H1 (cell line): ENCODE measurements at regions not wholly inside any gene's neighbourhood (a gene's known extent, or its start where the extent isn't known, plus 50 kb on each side); places are given as distances from the start of the nearest gene placed in this dataset.

Source experiments
- ASH2L ChIP-seq: fragments of 200-600, 300-600 bp; sonication (generic); IDR thresholded peaks from one replicate; pipeline ENCODE4 v1.7.1; 2017; ENCODE audit warnings: low read length
- CTBP2 ChIP-seq: IDR thresholded peaks from 2 replicates; pipeline ENCODE4 v1.7.0; 2011; ENCODE audit warnings: borderline replicate concordance, mild to moderate bottlenecking, moderate library complexity, mixed read lengths, low read length; ENCODE audit not compliant: insufficient read depth, insufficient read length
- JUN ChIP-seq: IDR thresholded peaks from 2 replicates; pipeline ENCODE4 v1.6.1; 2011; ENCODE audit warnings: low read depth, mild to moderate bottlenecking, improper control_type of control experiment, low read length
- KDM4A ChIP-seq: IDR thresholded peaks from one replicate; pipeline ENCODE4 v1.7.1; 2012; ENCODE audit warnings: low read depth, mild to moderate bottlenecking, moderate library complexity, low read length, inconsistent platforms; ENCODE audit not compliant: severe bottlenecking
- KDM5A ChIP-seq: fragments of 200-600 bp; IDR thresholded peaks from 2 replicates; pipeline ENCODE4 v1.7.1; 2012; ENCODE audit warnings: mild to moderate bottlenecking, low read length, inconsistent platforms, mixed read lengths
- POLR2A ChIP-seq, 2 experiments: IDR thresholded peaks; 1 replicate in 1 of 2; 2 replicates in 1 of 2; pipeline ENCODE4 v1.6.1; 2011; ENCODE audit warnings: low read depth in 2 of 2, low read length in 2 of 2, mild to moderate bottlenecking in 2 of 2; ENCODE audit errors: control extremely low read depth in 1 of 2
- POLR2AphosphoS5 ChIP-seq: IDR thresholded peaks from 2 replicates; pipeline ENCODE4 v1.6.1; 2011; ENCODE audit warnings: low read depth, low read length
- RXRA ChIP-seq: IDR thresholded peaks from 2 replicates; pipeline ENCODE4 v1.6.1; 2011; ENCODE audit warnings: low read depth, mild to moderate bottlenecking, low read length, moderate library complexity; ENCODE audit not compliant: insufficient read depth
- SIX5 ChIP-seq: IDR thresholded peaks from 2 replicates; pipeline ENCODE4 v1.6.1; 2011; ENCODE audit warnings: mild to moderate bottlenecking, low read depth, low read length
- TAF1 ChIP-seq: IDR thresholded peaks from 2 replicates; pipeline ENCODE4 v1.6.1; 2011; ENCODE audit warnings: mild to moderate bottlenecking, low read depth, low read length
- TCF12 ChIP-seq: IDR thresholded peaks from 2 replicates; pipeline ENCODE4 v1.6.1; 2011; ENCODE audit warnings: low read depth, mild to moderate bottlenecking, low read length
- TF ChIP-seq, protein P1 (sequence below), 3 experiments: IDR thresholded peaks; 1 replicate in 2 of 3; 2 replicates in 1 of 3; pipeline versions ENCODE4 v1.5.1 to v1.6.1; 2011; ENCODE audit warnings: low read length in 3 of 3, mild to moderate bottlenecking in 3 of 3, inconsistent platforms in 2 of 3, low read depth in 1 of 3, moderate library complexity in 1 of 3; ENCODE audit not compliant: insufficient read depth in 1 of 3; ENCODE audit errors: control extremely low read depth in 1 of 3

DNA sequence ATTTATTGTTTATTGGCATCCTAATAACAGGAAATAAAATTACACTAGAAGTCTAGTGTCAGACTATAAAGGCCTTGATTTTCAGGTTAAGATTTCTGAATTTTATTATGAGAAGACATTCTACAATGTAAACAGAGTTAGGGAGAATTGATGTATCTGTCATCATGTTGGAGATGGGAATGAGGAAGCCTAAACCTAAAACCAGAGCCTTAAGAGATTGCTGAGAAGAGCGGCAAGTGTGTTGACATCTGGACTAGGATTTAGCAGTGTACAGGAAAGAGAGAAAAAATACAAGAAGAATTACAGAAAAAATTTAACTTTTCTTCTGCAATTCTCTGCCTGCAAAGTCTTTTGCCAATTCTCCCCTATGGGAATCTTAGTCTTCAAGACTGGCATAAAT is 525.5 kb downstream of the NR2F1-AS1 start:
- TF ChIP-seq, protein P1, sequence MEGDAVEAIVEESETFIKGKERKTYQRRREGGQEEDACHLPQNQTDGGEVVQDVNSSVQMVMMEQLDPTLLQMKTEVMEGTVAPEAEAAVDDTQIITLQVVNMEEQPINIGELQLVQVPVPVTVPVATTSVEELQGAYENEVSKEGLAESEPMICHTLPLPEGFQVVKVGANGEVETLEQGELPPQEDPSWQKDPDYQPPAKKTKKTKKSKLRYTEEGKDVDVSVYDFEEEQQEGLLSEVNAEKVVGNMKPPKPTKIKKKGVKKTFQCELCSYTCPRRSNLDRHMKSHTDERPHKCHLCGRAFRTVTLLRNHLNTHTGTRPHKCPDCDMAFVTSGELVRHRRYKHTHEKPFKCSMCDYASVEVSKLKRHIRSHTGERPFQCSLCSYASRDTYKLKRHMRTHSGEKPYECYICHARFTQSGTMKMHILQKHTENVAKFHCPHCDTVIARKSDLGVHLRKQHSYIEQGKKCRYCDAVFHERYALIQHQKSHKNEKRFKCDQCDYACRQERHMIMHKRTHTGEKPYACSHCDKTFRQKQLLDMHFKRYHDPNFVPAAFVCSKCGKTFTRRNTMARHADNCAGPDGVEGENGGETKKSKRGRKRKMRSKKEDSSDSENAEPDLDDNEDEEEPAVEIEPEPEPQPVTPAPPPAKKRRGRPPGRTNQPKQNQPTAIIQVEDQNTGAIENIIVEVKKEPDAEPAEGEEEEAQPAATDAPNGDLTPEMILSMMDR (IDR thresholded peaks at IDR 0.05; ENCODE audit: control extremely low read depth in 1 of 3, insufficient read depth in 1 of 3, low read depth in 1 of 3, low read length in 3 of 3), result no peak
- no peak for TF ChIP-seq CTBP2
- no peak for TF ChIP-seq POLR2A (IDR thresholded peaks at IDR 0.05; ENCODE audit: control extremely low read depth in 1 of 2, low read depth in 2 of 2, low read length in 2 of 2)
- TF ChIP-seq ASH2L, result no peak
- no peak for TF ChIP-seq RXRA
- TF ChIP-seq POLR2AphosphoS5, result no peak
- TF ChIP-seq SIX5, result no peak
- no peak for TF ChIP-seq TCF12
- TF ChIP-seq TAF1, result no peak
- TF ChIP-seq KDM5A, result no peak
- TF ChIP-seq JUN, result no peak
- TF ChIP-seq KDM4A, result no peak
